HT-29 (cell line): ENCODE measurements at regions not wholly inside any gene's neighbourhood (a gene's known extent, or its start where the extent isn't known, plus 50 kb on each side); places are given as distances from the start of the nearest gene placed in this dataset.

Source experiments
- DNase-seq: peaks from one replicate; pipeline ENCODE4 v3.0.0-alpha.2; 2015; ENCODE audit warnings: low spot score

- no peak for DNase-seq
These were observed 584.0 kb upstream of the TENM3 start for GRCh38 chr4:181659202-181659601.

- no peak for DNase-seq
These were observed 583.3 kb upstream of the TENM3 start for GRCh38 chr4:181659876-181660275.

GRCh38 chr4:181661090-181661489, 582.1 kb upstream of the TENM3 start:
- no peak for DNase-seq

- DNase-seq: no peak
These were observed 581.3 kb upstream of the TENM3 start for GRCh38 chr4:181661923-181662322.

GRCh38 chr4:181662383-181662782, 580.8 kb upstream of the TENM3 start:
- DNase-seq: no peak

GRCh38 chr4:181670506-181670905, 572.7 kb upstream of the TENM3 start:
- no peak for DNase-seq

- DNase-seq: no peak
These were observed 571.5 kb upstream of the TENM3 start for GRCh38 chr4:181671672-181672071.

- no peak for DNase-seq
These were observed 570.5 kb upstream of the TENM3 start for GRCh38 chr4:181672751-181673150.

GRCh38 chr4:181674315-181674875, 568.8 kb upstream of the TENM3 start:
- DNase-seq: no peak

GRCh38 chr4:181676546-181676945, 566.7 kb upstream of the TENM3 start:
- DNase-seq: no peak

- DNase-seq: no peak
These were observed 566.0 kb upstream of the TENM3 start for GRCh38 chr4:181677201-181677600.

- no peak for DNase-seq
These were observed 565.6 kb upstream of the TENM3 start for GRCh38 chr4:181677621-181678020.

GRCh38 chr4:181679754-181680153, 563.4 kb upstream of the TENM3 start:
- no peak for DNase-seq

GRCh38 chr4:181682367-181683047, 560.7 kb upstream of the TENM3 start:
- DNase-seq: no peak

GRCh38 chr4:181684310-181684709, 558.9 kb upstream of the TENM3 start:
- no peak for DNase-seq

- DNase-seq: no peak
These were observed 557.7 kb upstream of the TENM3 start for GRCh38 chr4:181685461-181685860.

- no peak for DNase-seq
These were observed 557.3 kb upstream of the TENM3 start for GRCh38 chr4:181685911-181686310.

GRCh38 chr4:181687116-181687515, 556.1 kb upstream of the TENM3 start:
- DNase-seq: no peak

GRCh38 chr4:181688432-181688831, 554.8 kb upstream of the TENM3 start:
- no peak for DNase-seq

GRCh38 chr4:181688872-181689271, 554.3 kb upstream of the TENM3 start:
- no peak for DNase-seq

GRCh38 chr4:181690498-181690897, 552.7 kb upstream of the TENM3 start:
- DNase-seq: no peak

- no peak for DNase-seq
These were observed 550.2 kb upstream of the TENM3 start for GRCh38 chr4:181692965-181693364.

- no peak for DNase-seq
These were observed 549.7 kb upstream of the TENM3 start for GRCh38 chr4:181693517-181693916.

GRCh38 chr4:181698221-181698620, 545.0 kb upstream of the TENM3 start:
- no peak for DNase-seq
